WTC11 (cell line): ENCODE measurements at regions not wholly inside any gene's neighbourhood (a gene's known extent, or its start where the extent isn't known, plus 50 kb on each side); places are given as distances from the start of the nearest gene placed in this dataset.

Experiments used
- ATAC-seq: fragments of 200-7000 bp; cut with Tn5 transposase; 2 replicates; pipeline ENCODE4 v1.10.0; 2021; ENCODE audit warnings: mild to moderate bottlenecking, moderate library complexity
- CTCF ChIA-PET: fragments of 300-600 bp; sonication (Branson Sonifier 250); formaldehyde crosslinking; loops from one replicate; lab custom pipeline; 2021; ENCODE audit warnings: antibody characterized with exemption; lab: Charles Lee
- POLR2A ChIA-PET: fragments of 350-600 bp; sonication (Branson Sonifier 250); formaldehyde crosslinking; loops from one replicate; lab custom pipeline; 2021; ENCODE audit warnings: antibody characterized with exemption; lab: Charles Lee
- DNase-seq: peaks from one replicate; pipeline ENCODE4 v3.0.0; 2021; ENCODE audit warnings: low spot score
- H3K27ac Mint-ChIP-seq: 2 replicates; pipeline ENCODE4 v1.8.0; 2021; ENCODE audit warnings: mixed read lengths
- H3K27me3 Mint-ChIP-seq: 2 replicates; pipeline ENCODE4 v1.8.0; 2021; ENCODE audit warnings: low read depth, mild to moderate bottlenecking, moderate library complexity, mixed read lengths
- H3K36me3 Mint-ChIP-seq: 2 replicates; pipeline ENCODE4 v1.8.0; 2021; ENCODE audit warnings: mixed read lengths
- H3K4me1 Mint-ChIP-seq: 2 replicates; pipeline ENCODE4 v1.8.0; 2022; ENCODE audit warnings: mixed read lengths
- H3K4me3 Mint-ChIP-seq: 2 replicates; pipeline ENCODE4 v1.8.0; 2021; ENCODE audit warnings: mild to moderate bottlenecking, moderate library complexity, mixed read lengths
- H3K9me3 Mint-ChIP-seq: 2 replicates; pipeline ENCODE4 v1.8.0; 2021; ENCODE audit warnings: mixed read lengths
- CBFB ChIP-seq: sonication (generic); formaldehyde crosslinking; IDR thresholded peaks from 2 replicates; pipeline ENCODE4 v1.8.1; 2022; ENCODE audit warnings: mild to moderate bottlenecking, low read depth, missing genetic modification reagents
- EMX1 ChIP-seq: fragments of 250-450 bp; sonication (Bioruptor Pico); IDR thresholded peaks from 2 replicates; pipeline ENCODE4 v1.8.0; 2021; ENCODE audit warnings: mild to moderate bottlenecking
- GTF2I ChIP-seq: fragments of 250-450 bp; sonication (Bioruptor Pico); conservative IDR thresholded peaks from 2 replicates; pipeline ENCODE4 v1.4.0; 2021; ENCODE audit warnings: mild to moderate bottlenecking
- JAZF1 ChIP-seq: fragments of 250-450 bp; sonication (Bioruptor Pico); IDR thresholded peaks from 2 replicates; pipeline ENCODE4 v1.9.0; 2021; ENCODE audit warnings: moderate library complexity, mild to moderate bottlenecking, inconsistent platforms
- MXD4 ChIP-seq: fragments of 250-450 bp; sonication (Bioruptor Pico); IDR thresholded peaks from 2 replicates; pipeline ENCODE4 v1.8.0; 2021; ENCODE audit warnings: mild to moderate bottlenecking, moderate library complexity, borderline replicate concordance
- MYBL2 ChIP-seq: sonication (generic); formaldehyde crosslinking; IDR thresholded peaks from 2 replicates; pipeline ENCODE4 v1.8.1; 2023; ENCODE audit warnings: mild to moderate bottlenecking, moderate library complexity, missing genetic modification reagents
- NFYB ChIP-seq: sonication (generic); formaldehyde crosslinking; conservative IDR thresholded peaks from 2 replicates; pipeline ENCODE4 v1.8.0; 2022; ENCODE audit warnings: low read depth, missing genetic modification reagents
- PRRX2 ChIP-seq: fragments of 250-450 bp; sonication (Bioruptor Pico); IDR thresholded peaks from 2 replicates; pipeline ENCODE4 v1.8.0; 2021; ENCODE audit warnings: mild to moderate bottlenecking
- TCF7 ChIP-seq: sonication (generic); formaldehyde crosslinking; IDR thresholded peaks from 2 replicates; pipeline ENCODE4 v1.8.0; 2022; ENCODE audit warnings: mild to moderate bottlenecking, low read depth, missing genetic modification reagents, moderate library complexity
- ZNF121 ChIP-seq: sonication (generic); formaldehyde crosslinking; IDR thresholded peaks from 2 replicates; pipeline ENCODE4 v1.8.0; 2023; ENCODE audit warnings: missing genetic modification reagents
- ZNF232 ChIP-seq: sonication (generic); formaldehyde crosslinking; IDR thresholded peaks from 2 replicates; pipeline ENCODE4 v1.8.0; 2022; ENCODE audit warnings: mild to moderate bottlenecking, missing genetic modification reagents
- ZNF423 ChIP-seq: fragments of 250-450 bp; sonication (Bioruptor Pico); IDR thresholded peaks from 2 replicates; pipeline ENCODE4 v2.1.2; 2022; ENCODE audit warnings: mild to moderate bottlenecking, moderate library complexity
- ZNF671 ChIP-seq: fragments of 250-450 bp; sonication (Bioruptor Pico); IDR thresholded peaks from 2 replicates; pipeline ENCODE4 v1.8.0; 2021; ENCODE audit warnings: mild to moderate bottlenecking
- TF ChIP-seq, protein P1 (sequence below): sonication (generic); formaldehyde crosslinking; IDR thresholded peaks from 2 replicates; pipeline ENCODE4 v1.8.1; 2022; ENCODE audit warnings: mild to moderate bottlenecking, missing genetic modification reagents, moderate library complexity, borderline replicate concordance
- TF ChIP-seq, protein P2 (sequence below): sonication (generic); formaldehyde crosslinking; conservative IDR thresholded peaks from 2 replicates; pipeline ENCODE4 v1.8.1; 2023; ENCODE audit warnings: mild to moderate bottlenecking, low read depth, missing genetic modification reagents, moderate library complexity
- TF ChIP-seq, protein P3 (sequence below): sonication (generic); formaldehyde crosslinking; IDR thresholded peaks from 2 replicates; pipeline ENCODE4 v1.8.1; 2023; ENCODE audit warnings: mild to moderate bottlenecking, missing genetic modification reagents, borderline replicate concordance
- TF ChIP-seq, protein P4 (sequence below): sonication (generic); formaldehyde crosslinking; IDR thresholded peaks from 2 replicates; pipeline ENCODE4 v1.8.0; 2022; ENCODE audit warnings: mild to moderate bottlenecking, missing genetic modification reagents
- TF ChIP-seq, protein P5 (sequence below): sonication (generic); formaldehyde crosslinking; IDR thresholded peaks from 2 replicates; pipeline ENCODE4 v1.8.0; 2023; ENCODE audit warnings: missing genetic modification reagents, mild to moderate bottlenecking, borderline replicate concordance

DNA sequence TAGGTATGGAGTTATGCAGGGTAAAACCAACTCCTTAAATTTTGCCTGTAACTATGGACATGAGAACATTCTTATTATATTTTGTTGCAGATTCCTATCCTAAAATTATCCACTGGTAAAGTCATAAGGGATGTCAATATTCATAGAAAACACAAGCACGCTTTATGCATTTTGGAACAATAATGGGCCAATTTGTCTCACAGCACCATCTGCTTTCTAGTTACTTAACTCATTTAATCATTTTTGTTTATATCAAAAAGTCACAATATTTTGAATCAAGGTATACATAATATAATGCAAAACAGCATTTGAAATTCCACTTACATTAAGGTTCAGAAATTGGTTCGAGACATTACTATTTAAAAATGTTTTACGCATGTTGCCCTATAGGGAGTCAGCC, 203.0 kb downstream of the GABRG1 start (continued):
- TF ChIP-seq, protein P1, sequence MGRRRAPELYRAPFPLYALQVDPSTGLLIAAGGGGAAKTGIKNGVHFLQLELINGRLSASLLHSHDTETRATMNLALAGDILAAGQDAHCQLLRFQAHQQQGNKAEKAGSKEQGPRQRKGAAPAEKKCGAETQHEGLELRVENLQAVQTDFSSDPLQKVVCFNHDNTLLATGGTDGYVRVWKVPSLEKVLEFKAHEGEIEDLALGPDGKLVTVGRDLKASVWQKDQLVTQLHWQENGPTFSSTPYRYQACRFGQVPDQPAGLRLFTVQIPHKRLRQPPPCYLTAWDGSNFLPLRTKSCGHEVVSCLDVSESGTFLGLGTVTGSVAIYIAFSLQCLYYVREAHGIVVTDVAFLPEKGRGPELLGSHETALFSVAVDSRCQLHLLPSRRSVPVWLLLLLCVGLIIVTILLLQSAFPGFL (CRISPR knock-in tag), result no peak

DNA sequence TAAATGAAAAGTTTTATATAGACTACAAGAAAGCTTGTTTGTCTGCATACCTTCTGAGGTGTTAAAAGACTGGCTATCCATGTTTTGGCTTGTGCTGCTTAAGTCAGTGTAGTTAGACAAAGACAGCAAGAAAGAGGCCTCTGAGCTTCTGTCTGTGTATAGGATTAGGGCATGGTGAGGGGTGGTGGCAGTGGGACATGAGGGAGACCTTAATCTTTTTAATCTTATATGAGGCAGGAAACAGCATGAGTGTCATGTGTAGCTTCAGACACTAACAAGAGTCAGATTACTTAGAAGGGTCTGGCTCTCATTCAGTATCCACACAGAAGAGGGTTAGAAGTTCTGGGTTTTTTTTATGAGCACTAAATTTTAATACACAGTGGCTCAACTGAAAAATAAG, 213.3 kb downstream of the GABRG1 start:
- no peak overlapping the region for H3K4me3 Mint-ChIP-seq
- ChIA-PET CTCF (interaction anchor here (0.8 kb wide), 1 partner anchor 219 kb away, joined by 3 read pairs; no protein-coding TSS in a partner anchor), POLR2A (no interaction called here)
- H3K9me3 Mint-ChIP-seq, result peaks cover 4% of the 10 kb centered on the region; the same call in 1 of the 2 replicates
- TF ChIP-seq ZNF671 (CRISPR knock-in tag), result no peak
- no peak overlapping the region for H3K27ac Mint-ChIP-seq
- DNase-seq (no peak), ATAC-seq (no peak)
- peaks cover 8% of the 10 kb centered on the region for H3K4me1 Mint-ChIP-seq
- H3K27me3 Mint-ChIP-seq, result no peaks in the 10 kb centered on the region
- H3K36me3 Mint-ChIP-seq, result no peaks in the 10 kb centered on the region

DNA sequence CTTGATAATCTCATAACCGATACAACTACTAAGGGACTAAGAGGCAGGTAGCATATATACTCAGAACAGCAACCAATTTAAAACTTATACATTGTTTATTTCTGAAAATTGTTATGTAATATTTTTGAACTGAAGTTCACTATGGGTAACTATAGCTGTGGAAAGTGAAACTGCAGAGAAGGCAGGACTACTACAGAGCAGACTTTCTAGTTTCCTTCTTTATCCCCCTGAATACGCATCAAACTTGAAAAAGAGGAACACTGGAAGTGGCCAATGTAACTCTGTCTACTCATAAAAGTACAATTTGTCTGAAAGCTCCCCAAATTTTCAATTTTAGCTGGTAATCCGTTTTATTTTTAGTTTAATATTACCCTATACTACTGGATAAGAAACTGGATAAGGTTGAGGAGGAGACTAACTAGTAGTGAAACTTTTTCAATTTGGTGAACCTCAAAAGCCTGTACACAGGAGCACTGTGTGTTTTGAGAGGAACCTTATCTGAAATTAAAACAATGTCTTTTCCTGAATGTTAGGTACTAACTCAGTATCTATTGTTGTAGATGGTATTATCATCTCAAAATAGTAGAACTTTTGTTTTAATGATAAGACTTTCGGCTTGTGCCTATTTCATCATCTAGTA, 225.8 kb downstream of the GABRG1 start:
- ATAC-seq (no peak), DNase-seq (no peak)
- Mint-ChIP-seq H3K27ac (no peak overlapping the region), H3K4me1 (no peaks in the 10 kb centered on the region), H3K9me3 (peaks cover 34% of the 10 kb centered on the region), H3K4me3 (no peak overlapping the region), H3K36me3 (peaks cover 8% of the 10 kb centered on the region), H3K27me3 (no peaks in the 10 kb centered on the region)
- POLR2A ChIA-PET, result no interaction called here
- CTCF ChIA-PET, result no interaction called here
- TF ChIP-seq, protein P2, sequence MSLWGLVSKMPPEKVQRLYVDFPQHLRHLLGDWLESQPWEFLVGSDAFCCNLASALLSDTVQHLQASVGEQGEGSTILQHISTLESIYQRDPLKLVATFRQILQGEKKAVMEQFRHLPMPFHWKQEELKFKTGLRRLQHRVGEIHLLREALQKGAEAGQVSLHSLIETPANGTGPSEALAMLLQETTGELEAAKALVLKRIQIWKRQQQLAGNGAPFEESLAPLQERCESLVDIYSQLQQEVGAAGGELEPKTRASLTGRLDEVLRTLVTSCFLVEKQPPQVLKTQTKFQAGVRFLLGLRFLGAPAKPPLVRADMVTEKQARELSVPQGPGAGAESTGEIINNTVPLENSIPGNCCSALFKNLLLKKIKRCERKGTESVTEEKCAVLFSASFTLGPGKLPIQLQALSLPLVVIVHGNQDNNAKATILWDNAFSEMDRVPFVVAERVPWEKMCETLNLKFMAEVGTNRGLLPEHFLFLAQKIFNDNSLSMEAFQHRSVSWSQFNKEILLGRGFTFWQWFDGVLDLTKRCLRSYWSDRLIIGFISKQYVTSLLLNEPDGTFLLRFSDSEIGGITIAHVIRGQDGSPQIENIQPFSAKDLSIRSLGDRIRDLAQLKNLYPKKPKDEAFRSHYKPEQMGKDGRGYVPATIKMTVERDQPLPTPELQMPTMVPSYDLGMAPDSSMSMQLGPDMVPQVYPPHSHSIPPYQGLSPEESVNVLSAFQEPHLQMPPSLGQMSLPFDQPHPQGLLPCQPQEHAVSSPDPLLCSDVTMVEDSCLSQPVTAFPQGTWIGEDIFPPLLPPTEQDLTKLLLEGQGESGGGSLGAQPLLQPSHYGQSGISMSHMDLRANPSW (CRISPR knock-in tag), result no peak
- TF ChIP-seq, protein P1 (CRISPR knock-in tag), result no peak
- TF ChIP-seq GTF2I (no peak), ZNF423 (no peak), PRRX2 (CRISPR knock-in tag) (no peak), NFYB (CRISPR knock-in tag) (no peak), ZNF121 (CRISPR knock-in tag) (no peak), TCF7 (CRISPR knock-in tag) (no peak), EMX1 (no peak), JAZF1 (CRISPR knock-in tag) (no peak), MXD4 (no peak), ZNF232 (CRISPR knock-in tag) (no peak), MYBL2 (CRISPR knock-in tag) (no peak), CBFB (CRISPR knock-in tag) (no peak)
- TF ChIP-seq, protein P3, sequence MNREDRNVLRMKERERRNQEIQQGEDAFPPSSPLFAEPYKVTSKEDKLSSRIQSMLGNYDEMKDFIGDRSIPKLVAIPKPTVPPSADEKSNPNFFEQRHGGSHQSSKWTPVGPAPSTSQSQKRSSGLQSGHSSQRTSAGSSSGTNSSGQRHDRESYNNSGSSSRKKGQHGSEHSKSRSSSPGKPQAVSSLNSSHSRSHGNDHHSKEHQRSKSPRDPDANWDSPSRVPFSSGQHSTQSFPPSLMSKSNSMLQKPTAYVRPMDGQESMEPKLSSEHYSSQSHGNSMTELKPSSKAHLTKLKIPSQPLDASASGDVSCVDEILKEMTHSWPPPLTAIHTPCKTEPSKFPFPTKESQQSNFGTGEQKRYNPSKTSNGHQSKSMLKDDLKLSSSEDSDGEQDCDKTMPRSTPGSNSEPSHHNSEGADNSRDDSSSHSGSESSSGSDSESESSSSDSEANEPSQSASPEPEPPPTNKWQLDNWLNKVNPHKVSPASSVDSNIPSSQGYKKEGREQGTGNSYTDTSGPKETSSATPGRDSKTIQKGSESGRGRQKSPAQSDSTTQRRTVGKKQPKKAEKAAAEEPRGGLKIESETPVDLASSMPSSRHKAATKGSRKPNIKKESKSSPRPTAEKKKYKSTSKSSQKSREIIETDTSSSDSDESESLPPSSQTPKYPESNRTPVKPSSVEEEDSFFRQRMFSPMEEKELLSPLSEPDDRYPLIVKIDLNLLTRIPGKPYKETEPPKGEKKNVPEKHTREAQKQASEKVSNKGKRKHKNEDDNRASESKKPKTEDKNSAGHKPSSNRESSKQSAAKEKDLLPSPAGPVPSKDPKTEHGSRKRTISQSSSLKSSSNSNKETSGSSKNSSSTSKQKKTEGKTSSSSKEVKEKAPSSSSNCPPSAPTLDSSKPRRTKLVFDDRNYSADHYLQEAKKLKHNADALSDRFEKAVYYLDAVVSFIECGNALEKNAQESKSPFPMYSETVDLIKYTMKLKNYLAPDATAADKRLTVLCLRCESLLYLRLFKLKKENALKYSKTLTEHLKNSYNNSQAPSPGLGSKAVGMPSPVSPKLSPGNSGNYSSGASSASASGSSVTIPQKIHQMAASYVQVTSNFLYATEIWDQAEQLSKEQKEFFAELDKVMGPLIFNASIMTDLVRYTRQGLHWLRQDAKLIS (CRISPR knock-in tag), result no peak
- TF ChIP-seq, protein P4, sequence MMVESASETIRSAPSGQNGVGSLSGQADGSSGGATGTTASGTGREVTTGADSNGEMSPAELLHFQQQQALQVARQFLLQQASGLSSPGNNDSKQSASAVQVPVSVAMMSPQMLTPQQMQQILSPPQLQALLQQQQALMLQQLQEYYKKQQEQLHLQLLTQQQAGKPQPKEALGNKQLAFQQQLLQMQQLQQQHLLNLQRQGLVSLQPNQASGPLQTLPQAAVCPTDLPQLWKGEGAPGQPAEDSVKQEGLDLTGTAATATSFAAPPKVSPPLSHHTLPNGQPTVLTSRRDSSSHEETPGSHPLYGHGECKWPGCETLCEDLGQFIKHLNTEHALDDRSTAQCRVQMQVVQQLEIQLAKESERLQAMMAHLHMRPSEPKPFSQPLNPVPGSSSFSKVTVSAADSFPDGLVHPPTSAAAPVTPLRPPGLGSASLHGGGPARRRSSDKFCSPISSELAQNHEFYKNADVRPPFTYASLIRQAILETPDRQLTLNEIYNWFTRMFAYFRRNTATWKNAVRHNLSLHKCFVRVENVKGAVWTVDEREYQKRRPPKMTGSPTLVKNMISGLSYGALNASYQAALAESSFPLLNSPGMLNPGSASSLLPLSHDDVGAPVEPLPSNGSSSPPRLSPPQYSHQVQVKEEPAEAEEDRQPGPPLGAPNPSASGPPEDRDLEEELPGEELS (CRISPR knock-in tag), result no peak
- TF ChIP-seq, protein P5, sequence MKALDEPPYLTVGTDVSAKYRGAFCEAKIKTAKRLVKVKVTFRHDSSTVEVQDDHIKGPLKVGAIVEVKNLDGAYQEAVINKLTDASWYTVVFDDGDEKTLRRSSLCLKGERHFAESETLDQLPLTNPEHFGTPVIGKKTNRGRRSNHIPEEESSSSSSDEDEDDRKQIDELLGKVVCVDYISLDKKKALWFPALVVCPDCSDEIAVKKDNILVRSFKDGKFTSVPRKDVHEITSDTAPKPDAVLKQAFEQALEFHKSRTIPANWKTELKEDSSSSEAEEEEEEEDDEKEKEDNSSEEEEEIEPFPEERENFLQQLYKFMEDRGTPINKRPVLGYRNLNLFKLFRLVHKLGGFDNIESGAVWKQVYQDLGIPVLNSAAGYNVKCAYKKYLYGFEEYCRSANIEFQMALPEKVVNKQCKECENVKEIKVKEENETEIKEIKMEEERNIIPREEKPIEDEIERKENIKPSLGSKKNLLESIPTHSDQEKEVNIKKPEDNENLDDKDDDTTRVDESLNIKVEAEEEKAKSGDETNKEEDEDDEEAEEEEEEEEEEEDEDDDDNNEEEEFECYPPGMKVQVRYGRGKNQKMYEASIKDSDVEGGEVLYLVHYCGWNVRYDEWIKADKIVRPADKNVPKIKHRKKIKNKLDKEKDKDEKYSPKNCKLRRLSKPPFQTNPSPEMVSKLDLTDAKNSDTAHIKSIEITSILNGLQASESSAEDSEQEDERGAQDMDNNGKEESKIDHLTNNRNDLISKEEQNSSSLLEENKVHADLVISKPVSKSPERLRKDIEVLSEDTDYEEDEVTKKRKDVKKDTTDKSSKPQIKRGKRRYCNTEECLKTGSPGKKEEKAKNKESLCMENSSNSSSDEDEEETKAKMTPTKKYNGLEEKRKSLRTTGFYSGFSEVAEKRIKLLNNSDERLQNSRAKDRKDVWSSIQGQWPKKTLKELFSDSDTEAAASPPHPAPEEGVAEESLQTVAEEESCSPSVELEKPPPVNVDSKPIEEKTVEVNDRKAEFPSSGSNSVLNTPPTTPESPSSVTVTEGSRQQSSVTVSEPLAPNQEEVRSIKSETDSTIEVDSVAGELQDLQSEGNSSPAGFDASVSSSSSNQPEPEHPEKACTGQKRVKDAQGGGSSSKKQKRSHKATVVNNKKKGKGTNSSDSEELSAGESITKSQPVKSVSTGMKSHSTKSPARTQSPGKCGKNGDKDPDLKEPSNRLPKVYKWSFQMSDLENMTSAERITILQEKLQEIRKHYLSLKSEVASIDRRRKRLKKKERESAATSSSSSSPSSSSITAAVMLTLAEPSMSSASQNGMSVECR (CRISPR knock-in tag), result no peak
